ENCODE measurements at regions not wholly inside any gene's neighbourhood (a gene's known extent, or its start where the extent isn't known, plus 50 kb on each side); places are given as distances from the start of the nearest gene placed in this dataset.

- no peak for DNase-seq
Measured at GRCh38 chr15:95341686-95342085, 988.8 kb upstream of the NR2F2 start.

GRCh38 chr15:95345867-95346266 lies 984.6 kb upstream of the NR2F2 start:
- no peak for DNase-seq

DNA sequence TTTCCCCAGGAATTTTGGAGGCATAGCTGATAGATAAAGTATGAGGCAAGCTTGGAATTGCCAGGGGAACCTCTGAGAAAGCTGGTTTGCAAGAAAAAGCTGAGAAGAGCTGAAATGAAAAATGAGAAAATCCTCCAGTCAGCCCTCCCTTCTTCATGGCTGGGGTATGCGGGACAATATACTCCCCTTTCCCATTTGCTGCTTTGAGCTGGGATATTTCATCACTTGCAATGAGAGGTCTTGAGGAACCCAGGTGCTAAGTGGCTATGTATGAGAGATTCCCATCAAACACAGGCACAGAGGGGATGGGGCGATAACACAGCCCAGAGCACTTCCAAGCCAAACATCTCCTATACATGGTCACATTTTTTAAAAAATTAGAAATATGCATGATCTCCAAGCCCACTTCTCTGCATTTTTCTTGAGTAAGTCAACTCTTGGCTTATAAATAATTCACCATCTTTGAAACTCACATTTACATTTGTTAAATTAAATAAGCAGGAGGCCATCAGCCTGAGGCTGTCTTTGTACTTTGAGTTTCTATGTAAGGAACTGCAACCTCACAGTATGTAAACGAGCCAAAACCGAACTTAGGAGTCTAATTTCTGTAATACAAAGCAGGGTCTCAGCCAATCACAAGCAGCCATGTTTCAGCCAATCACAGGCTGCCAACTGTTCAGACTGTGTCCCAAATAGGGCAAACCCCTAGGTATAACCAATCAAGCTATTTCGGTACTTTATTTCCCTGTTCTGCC lies 983.6 kb upstream of the NR2F2 start:
- peak; percentile 57 for DNase-seq

DNA sequence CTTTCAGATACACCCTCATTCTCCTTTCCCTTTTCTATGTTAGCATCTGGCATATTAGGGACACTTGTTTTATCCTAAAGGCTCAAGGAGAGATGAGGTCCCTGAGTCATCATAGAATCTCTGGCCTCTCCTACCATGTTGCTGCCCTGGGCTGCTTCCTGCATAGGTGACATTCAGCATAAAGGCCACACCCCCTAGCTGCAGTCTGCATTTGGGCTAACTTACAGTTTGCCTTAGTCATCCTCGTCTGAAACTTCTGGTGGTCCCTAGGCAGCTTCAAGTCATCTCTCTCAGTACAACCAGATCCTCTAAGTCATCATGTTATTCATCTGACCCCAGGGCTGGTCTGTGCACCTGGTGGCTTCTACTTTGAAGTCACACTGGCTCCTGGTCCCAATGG lies 982.7 kb upstream of the NR2F2 start:
- no peak for DNase-seq

GRCh38 chr15:95350908-95351307 lies 979.6 kb upstream of the NR2F2 start:
- no peak for DNase-seq

DNA sequence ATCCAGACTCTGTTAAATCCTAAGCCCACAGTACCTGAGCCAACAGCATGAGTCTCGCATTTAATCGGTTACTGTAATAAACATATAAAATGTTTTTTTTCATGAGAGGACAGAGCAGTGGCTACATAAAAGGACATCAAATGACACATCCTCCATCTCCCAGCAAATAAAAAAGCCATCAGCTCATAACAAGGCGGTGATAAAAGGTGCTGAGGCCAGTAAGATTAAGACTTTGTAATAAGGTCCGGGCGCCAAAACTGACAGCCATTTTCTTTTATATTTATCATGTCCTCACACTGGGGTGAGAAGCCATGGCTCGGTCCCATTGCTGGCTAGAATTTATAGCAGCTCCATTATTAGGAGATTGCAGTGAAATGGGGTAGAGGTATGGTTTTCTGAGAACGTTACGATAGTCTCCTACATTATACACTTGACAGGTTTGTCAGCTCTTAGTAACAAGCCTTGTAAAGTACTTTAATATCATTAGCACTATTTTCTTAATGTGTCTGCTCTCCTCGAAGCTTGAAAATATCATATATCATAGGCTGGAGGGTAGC lies 977.8 kb upstream of the NR2F2 start:
- no peak for DNase-seq

DNA sequence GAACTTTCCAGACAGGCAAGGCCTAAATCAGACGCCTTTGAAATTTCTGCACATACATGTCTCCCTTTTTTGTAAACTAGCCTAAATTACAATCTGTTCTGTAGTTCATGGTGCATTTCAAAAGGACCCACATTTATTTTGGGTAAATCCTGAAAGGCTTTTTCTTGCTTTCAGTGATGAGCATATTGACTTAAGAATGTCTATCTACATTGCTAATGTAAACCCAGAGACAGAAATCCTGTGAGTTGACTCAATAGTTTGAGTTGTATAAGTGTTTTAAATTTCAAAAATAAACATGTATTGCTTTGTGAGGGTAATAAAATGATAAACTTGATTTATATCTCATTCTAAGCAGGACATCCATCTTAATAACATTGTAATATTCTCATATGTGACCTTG lies 977.0 kb upstream of the NR2F2 start:
- DNase-seq, result no peak

- DNase-seq, result no peak
Measured at GRCh38 chr15:95359966-95360365, 970.5 kb upstream of the NR2F2 start.

GRCh38 chr15:95362306-95362705 lies 968.2 kb upstream of the NR2F2 start:
- DNase-seq, result no peak

DNA sequence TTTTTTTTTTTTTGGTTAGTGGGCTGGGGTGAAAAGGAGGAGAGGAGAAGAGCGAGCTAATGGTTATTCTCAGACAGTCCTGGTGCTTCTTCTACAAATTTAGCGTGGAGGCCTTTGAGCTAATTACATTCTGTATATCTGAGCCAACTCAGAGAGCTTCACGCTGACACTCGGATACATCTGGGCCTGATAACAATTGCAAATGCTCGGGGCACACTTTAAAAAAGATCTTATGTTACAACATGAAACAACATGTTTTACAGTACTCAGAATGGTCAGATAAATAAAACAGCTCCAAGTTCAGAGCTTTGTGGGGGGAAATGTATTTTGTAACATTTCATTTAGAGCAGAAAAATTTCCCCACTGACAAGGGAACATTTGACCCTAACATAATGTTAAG lies 966.9 kb upstream of the NR2F2 start:
- DNase-seq, result no peak

DNA sequence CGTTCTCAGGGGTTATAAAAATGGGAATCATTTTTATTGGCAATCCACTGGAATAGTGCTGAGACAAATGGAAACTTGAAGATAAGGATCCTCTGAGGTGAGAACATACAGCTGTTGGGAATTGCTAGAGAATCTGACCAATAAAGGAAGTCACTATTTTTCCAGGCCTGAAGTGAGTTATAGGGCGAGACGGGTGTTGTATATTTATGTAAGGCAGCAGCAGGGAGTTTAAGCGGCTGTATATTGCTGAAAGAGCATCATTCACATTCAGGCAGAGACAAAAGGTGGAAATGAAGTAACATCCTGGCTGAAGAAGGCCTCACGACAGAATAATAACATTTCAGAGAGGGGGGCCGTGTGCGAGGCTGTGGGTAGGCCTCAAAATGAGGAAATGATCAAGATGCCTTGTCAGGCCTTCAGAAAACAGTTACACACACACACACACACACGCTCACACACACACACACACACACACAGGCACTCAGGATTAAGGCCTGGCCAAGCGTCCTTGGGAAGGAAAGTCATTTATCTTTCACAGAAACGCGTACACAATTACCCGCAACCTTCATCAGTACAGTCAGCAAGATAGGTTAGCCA lies 964.9 kb upstream of the NR2F2 start:
- DNase-seq, result peak; percentile 17

DNA sequence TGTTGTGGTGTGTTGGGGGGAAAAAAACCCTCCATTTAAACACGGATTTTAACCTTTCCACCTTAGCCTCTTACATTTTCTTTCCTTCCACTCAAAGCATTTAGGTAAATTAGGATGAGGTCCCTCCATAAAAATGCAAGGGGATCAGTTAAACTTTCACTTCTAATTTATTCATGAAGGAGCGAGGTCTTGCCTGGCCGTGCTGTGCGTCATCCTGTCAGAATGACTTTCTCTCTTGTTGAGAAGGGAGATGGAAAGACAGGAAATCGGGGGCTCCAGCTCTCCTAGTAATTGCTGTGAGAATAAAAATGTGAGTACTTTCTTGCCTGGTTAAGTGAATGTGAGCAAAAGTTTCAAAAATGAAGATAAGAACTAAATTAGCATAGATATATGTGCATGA lies 962.3 kb upstream of the NR2F2 start:
- DNase-seq, result no peak

DNA sequence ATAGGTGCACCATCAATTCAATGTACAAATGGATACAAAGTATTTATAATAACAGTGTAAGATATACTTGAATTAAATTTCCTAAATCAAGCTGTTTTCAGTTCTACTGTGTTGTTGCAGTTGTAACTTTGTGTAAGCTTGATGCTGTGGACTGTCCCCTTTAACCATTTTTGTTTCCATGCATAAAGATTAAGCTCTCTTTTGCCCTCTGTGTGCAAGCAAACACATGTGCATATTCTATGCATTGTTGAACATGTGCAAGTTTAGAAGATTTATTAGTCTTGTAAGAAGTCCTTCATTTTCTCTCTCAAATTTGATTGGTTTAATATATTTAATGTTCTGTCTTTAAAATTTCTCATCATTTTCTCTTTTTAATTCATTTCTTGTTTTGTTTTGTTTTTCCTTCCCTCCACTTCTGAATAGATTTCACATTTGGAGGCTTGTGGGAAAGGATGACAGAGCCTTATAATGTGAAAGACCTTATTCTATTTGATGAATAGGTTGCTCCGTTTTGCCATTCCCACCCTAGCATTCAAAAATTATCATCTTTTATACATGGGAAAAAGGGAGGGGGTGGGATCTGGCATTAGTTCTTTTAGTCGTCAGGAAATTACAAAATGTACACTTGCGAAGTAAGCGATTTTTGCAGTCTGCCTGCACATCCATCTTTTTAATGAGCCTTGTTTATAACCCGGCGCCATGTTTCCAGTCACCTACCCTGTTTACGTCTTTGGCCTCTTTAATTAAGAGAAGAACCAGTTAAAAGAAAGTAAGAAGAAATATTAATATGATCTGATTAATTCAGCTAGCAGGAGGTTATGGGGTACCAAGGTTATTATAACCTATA lies 961.5 kb upstream of the NR2F2 start:
- DNase-seq, result no peak

DNA sequence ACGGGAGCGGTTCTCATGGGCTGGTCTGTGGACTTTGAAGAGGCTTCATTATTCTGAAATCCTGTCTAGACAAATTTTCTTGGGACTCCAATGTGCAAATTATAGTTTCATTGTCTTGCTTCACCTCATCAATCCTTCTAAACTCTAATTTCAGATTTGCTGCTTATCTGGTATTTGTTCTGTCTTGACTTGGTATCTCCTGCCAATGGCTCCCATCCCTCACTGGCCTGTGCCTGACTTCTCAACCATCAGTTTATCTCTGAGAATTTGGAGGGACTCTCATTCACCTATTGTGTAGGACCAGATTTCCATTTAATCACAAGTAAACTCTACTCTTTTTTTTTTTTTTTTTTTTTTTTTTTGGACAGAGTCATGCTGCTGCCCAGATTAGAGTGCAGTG lies 960.2 kb upstream of the NR2F2 start:
- DNase-seq, result no peak

- DNase-seq, result peak; percentile 31
Measured at GRCh38 chr15:95371664-95372063, 958.8 kb upstream of the NR2F2 start.

- no peak for DNase-seq
Measured at GRCh38 chr15:95375281-95375680, 955.2 kb upstream of the NR2F2 start.

GRCh38 chr15:95377258-95377852 lies 953.1 kb upstream of the NR2F2 start:
- no peak for DNase-seq

DNA sequence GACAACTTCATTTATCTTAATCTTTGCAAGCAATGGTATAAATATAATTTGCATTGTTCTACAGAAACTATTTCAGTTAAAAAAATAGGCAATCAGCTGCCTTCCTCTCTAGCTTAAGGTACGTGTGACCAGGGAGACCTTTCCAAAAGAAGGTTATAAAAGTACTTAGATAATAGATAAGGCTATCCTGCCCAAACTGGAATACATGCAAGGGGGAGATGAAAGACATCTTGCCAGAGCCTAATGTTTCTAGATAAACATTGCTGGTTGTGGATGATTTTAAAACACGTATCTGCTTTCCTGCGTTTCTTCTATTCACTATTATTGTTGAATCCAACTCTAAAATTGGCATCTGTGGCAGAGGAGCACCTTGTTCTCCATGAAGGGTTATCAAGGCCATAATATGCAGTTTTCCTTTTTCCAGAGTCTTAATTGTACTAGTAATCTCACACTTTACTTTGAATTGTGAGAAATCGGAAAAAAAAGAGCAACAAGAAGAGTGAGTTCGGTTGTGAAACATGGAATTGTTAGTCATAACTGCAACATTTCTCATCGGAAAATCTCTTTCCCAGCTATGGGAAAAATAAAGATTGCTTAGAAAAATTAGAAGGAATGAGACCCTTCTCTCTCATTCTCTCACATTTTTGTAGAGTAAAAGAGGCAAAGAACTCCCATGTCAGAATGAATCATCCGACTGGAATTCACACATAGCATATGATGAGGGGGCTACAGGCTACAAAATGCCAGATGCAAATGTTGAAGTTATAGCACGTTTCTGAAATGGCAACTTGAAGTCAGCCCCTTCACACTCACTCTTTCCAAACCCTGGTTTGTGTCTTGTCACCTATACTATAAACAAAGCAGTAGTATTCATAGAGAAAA lies 936.1 kb upstream of the NR2F2 start:
- DNase-seq, result peak; percentile 76

DNA sequence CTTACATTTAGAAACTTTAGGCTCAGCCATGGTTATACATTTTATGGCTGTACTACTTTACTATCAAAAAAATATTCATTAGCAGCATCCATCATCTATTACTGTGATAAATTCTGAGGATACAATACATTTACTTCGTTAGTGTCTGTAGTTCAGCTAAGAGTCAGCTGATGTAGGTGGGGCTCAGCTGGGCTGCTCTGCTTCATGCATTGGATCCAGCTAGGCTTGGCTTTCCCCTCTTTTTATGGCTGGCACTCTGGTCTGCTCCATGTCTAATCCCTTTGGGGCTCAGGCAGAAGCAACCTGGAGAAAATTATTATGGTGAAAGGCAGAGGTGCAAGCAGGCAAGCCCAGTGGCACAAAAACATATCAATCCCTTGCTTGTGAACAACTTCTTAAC lies 930.1 kb upstream of the NR2F2 start:
- no peak for DNase-seq

DNA sequence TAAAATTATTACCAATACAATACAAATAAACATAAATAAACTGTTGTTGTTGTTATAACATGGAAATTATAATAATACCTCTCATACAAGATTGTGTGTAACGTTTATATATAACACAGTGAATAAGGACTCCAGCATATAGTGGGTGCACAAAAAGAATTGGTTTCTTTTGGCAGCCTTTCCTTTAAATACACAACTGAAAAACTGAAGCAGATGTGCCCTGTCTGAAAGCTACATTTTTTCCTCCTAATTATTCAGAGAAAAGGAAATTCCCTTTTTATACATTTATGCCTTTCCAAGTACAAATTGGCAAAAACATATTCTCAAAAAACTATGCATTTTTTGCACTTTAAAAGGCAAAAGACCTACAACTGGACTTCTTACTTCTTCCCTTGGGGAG lies 928.9 kb upstream of the NR2F2 start:
- peak; percentile 19 for DNase-seq

DNA sequence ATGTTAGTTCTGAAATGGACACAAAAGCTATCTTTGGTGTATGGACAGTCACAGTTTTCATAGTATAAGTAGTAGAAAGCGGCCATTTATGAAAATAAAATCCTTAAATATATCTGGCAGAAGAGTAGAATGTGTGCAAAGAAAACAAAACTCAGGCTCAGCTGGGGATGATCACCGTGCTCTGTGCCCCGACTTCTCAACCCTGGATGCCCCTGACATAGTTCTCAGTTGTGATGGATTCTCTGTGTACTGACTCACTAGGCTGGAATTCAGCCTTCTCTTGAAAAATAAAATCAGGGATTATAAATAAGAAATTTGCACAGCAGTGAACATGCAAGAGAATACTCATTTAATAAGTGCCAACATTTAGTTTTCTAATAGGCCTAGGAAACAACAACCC lies 925.1 kb upstream of the NR2F2 start:
- DNase-seq, result peak; percentile 40

- DNase-seq, result no peak
Measured at GRCh38 chr15:95407534-95407933, 923.0 kb upstream of the NR2F2 start.
